GM18517 (cell line): ENCODE measurements at regions not wholly inside any gene's neighbourhood (a gene's known extent, or its start where the extent isn't known, plus 50 kb on each side); places are given as distances from the start of the nearest gene placed in this dataset.

Source experiments
- ATAC-seq: cut with Tn5 transposase; IDR thresholded peaks from one replicate; pipeline ENCODE4 v1.9.1; 2021; ENCODE audit warnings: mild to moderate bottlenecking, moderate library complexity; ENCODE audit not compliant: unreplicated experiment

DNA sequence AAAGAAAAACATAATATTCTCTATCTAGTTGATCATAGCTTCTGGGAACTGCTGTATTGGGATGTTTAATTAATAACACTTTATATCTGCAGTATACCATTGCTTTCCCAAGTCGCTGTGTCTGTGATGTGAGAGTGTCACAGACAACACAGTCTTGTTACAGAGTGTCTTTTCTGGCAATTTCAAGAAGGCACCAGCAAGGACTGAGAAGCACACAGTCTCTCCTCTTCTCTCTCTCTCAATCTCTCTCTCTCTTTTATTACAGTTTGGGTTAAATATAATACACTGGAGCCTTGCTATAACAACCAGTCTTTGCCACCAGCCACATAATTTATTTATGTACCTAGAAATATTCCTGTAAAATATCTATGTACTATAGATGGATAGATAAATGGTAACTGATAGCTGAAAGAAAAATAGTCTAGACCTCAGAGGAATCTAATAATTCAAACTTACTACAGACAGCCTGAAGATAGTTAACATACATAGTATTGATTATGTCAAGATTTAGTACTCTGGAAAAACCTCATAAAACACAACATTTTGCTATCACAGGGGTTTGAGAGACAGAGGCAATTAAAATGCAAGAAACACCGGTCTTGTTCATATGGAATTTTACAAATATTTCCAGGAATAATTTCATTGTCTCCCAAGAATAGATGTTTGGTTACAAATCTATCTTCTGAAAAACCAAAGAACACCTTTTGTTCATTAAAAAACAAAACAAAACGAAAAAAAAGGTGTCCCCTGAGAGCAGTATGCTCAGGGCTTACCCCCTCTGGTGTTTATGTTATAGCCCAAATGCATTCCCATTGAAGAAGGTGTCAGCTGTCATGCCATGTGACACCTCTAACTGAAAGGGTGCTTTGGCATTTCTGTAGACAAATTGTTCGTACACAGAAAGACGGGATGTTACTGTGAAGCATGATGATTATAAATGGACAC is 507.8 kb downstream of the TBC1D4 start:
- no peak for ATAC-seq

DNA sequence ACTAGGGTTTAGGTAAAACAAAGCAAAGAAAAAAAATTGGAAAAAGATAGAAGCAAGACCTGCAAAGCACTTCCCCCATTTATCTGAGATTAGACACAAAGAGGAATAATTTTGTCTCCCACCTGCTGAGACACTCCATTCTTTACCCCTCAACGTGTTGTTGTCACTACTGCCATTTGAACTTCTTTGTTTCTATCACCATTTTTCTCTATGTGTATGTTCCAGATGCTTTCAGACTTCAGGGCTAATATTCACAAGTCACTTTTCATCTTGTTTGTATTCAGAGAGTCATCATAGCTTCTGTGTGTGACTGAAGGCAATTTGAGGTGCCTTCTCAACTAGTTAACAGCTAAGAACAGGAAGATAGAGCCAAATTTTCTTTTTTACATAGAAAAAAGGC is 512.5 kb downstream of the TBC1D4 start:
- ATAC-seq: no peak

DNA sequence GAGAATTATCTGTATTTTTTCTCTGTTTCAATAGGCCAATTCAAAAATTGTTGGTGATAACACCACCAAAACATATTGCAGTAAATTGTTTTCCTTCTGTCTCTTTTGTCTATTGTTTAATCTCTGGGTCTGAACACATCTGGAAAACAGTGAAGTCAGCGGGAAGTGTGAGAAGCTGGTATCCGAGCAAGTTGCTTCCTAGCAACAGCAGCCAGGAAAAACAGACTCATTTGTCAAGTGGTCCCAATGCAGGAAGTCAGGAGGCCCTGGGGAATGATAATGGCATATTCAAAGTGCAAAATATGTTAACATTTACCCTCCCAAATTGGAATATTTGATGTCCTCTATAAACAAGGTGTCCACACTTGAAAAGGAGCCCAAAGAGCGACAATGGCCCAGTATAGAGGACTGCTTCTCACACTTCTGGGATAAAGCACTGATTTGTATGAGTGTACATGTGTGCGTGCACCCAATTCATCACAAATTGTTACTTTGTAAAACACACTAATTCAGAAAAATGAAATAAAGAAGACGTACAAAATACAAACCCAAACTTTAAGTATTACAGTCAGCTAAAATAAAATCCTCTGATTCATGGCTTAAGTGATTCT is 515.0 kb downstream of the TBC1D4 start:
- ATAC-seq: no peak

DNA sequence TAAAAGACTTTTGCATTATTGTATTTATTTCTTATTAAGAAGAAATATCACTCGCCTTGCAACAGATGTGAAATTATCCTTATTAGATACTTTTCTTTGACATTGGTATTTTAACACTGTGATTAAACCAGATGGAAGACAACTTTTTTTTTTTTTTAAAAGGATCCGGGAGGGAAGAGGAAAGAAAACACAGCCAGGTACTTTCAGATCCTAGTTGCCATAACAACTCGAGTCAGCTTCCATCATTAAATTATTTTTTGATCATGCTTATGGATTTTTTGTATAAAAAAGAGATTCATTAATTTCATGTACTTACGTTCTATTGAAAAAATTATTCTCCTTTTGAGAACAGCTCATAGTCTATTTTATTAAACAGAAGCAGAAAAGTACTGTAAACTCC is 515.7 kb downstream of the TBC1D4 start:
- no peak for ATAC-seq

DNA sequence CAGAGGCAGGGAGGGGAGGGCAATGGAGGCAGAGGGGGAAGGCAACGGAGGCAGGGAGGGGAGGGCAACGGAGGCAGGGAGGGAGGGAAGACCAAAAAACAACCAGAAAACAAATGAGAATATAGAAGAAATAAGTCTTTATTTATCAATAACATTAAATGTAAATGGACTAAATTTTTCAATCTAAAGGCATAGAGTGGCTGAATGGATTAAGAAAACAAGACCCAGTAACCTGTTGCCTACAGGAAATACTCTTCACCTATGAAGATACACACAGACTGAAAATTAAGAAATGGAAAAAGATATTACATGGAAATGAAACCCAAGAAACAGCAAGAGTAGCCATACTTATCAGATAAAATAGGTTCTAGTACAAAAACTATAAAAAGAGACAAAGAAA is 536.3 kb downstream of the TBC1D4 start:
- no peak for ATAC-seq

DNA sequence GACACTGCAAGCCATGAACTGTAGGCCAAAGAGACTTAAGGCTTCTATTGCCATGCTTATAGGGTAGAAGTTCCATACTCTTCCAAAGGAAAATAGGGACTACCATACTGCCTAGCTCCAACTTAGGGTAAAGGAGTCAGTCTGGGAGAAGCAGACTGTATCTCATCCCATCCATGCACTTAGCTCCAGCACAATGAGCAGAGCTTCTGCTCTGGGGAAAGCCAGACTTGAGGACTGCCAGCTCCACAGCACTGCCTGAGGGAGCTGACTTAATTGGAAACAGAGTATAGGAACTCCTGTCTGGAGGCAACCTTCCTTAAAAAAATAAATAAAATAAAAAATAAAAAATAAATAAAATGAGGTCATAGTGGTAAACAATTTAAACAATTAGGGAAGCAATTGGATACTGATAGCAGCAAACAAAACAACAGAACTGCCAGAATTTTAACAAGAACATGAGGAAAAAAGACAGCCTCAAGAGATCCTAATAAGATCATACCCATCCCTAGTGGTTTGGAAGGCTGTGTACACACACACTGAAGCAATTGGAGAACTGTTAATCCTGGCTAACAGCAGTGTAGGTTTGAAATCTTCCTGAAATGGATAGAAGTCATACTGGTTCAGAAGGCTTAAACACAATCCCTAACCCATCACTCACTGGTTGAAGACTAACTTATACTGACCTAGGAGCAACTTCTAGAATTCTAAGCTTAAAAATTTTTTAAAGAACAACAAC is 550.1 kb downstream of the TBC1D4 start:
- ATAC-seq: no peak

DNA sequence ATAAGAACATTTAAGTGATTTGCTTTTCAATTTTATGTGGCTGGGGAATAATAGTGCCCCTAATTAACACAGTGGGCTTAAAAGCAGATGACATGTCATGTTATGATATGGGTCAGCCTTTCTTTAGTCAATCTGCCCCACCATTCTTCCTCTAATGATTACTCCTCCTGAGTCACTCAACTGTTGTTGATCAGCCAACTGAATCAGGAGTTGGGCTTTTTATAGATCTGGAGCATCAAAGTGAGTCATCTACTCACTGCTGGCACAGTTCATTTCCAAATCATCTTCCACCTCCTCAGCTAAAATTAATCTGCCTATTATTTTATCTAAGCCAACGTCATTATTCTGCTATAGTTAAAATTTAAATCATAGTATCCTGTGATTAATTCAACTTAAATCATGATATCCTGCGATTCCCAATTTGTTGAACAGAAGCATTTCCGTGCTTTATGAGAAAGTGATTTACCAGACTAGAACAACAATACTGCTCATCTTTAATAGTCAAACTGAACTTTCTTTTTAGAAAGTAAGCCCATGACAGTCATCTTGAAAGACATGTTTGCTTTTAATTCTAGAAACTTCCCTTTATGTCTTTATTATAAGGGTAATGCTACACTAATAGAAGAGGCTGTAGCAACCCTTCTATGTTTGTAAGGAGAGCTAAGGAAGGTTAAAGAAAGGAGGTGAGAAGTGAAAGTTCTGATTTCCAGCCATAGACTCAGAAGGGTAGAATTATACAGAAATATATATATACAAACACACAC is 551.4 kb downstream of the TBC1D4 start:
- ATAC-seq: no peak

DNA sequence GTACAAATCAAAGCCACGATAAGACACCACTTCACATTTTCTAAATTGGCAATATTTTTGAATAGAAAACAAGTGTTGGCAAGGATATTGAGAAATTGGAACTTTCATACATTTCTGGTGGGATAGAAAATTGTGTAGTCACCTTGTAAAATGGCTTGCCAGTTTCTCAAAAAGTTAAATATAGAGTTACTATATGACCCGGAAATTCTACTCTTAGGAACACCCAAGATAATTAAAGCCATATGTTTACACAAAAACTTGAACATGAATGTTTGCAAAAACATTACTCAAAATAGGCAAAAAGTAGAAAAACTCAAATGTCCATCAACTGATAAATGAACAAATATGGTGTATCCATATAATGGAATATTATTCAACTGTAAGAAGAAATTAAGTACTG is 552.5 kb downstream of the TBC1D4 start:
- no peak for ATAC-seq

DNA sequence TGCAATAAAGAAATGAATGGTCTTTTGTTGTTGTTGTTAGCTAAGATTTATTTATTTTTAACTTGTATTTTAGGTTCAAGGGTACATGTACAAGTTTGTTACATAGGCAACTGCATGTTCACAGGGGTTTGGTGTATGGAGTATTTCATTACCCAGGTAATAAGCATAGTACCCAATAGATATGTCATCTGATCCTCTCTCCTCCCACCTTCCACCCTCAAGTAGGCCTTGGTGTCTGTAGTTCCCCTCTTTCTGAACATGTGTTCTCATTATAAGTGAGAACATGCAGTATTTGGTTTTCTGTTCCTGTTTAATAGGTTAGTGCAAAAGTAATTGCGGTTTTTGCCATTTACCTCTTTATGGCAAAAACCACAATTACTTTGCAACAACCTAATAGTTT is 554.1 kb downstream of the TBC1D4 start:
- ATAC-seq: no peak

DNA sequence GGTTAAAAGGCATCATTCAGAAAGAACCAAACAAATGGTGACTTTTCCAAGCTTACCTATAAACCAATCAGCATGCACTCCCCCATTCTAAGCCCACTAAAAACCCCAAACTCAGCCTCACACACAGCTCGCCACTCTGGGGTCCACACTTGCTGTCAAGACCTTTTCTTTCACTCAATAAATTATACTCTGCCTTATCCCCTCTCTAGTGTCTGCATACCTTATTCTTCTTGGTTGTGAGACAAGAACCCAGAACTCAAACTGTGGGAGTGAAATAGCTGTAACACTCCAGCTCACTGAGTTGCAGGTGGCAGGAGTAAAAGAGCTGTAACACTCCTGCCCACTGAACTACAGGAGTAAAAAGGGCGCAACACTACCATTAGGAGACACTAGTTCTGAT is 559.0 kb downstream of the TBC1D4 start:
- no peak for ATAC-seq

DNA sequence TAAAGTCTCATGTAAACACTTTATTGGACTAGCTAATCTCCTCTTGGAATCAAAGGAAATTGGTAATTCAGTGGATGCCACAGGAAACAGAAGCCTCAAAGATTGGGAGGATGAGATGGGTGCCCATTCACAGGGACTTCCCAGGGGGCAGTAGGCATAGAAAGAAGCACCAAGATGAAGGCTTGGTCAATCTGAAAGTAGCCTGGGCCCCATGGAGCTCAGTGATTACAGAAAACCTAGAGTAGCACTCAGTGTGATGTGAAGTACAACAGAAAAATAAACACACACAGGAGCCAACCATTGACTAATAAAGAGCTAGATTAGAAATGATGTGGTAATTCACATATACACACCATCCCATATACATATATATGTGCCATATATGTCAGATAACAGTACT is 560.6 kb downstream of the TBC1D4 start:
- no peak for ATAC-seq

DNA sequence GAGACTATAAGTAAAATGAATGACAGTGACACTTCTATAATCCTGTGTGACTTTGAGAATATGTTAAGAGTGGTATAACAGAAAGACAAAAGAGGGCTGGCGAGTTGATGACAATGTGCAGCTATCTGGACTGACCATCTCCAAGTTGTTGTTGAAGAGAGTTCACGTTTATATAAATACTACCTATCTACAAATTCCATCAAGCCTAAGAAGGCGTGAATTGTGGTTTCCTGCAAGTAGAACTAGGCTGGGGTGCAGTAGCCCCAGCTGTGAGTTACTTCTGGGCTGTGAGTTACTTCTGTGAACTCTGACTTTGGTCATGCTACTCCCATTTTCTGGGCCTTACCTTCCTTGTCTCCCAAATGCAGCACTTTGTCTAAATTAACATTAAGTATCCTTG is 561.0 kb downstream of the TBC1D4 start:
- ATAC-seq: no peak

DNA sequence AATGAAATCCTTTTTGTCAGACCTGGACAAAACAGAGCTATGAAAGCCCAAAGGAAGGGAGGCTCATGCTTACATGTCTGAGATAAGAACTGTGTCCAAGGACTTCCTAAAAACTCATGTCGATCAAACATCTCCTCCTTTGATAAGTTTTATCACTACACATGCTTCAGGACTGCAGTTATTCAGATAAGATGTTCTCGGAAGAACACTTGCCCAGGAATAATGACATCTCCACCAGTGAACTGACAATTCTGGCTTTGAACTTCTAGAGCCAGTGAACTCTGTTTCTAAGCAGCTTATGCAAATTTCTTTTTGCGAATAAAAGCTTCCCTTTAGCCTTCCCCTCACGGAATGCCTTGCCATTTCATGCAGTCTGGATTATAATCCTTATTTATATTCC is 561.6 kb downstream of the TBC1D4 start:
- no peak for ATAC-seq

DNA sequence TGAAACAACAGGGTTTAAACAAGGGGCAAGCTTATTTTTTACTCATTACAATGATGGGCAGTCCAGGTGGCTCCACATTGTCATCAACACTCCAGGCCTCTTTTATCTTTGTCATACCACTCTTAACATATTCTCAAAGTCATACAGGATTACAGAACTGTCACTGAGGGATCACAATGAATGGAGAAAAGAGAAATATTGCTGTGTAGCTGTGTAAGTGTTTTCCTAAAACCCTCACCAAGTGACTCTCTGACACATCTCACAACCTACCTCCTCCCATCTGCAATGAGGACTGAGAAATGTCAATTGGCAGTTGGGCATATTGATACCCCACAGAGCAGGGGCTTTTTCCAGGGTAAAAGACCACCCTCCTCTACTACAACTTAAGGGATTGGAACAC is 562.1 kb downstream of the TBC1D4 start:
- ATAC-seq: no peak

DNA sequence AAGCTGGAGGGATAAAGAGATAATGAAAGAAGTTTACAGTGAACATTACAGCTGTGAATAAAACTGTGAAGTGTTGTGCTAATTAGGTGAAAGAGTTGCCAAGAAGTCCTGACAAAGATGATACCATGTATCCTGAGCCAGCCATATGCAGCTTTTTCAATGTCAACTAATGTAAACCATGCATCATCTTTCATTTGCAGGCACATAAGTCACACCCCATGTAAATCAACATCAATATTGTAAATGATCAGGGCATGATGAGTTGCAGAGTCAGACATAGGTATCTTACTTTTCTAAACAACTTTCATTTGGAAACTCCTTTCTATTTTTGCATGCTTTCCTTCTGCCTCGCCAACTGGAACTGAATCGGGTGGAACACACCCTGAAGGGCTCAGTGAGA is 569.1 kb downstream of the TBC1D4 start:
- no peak for ATAC-seq

DNA sequence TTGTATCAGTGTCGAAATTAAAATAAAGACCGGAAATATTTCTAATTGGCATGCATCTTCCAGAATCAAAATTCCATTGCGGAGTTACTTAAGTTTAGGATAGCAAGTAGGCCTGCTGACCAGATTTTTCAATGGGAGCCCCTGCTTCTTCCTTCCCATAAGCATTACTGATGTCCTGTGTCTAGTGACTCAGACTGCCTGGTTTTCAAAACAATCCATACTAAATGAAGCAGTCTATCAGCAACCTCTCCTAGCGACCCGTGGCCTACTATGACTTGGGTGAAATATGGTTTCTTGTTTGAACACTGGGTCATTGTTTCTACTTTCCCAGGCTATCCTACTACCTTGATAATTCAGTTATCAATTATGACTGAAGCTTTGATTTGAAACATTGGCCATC is 571.6 kb downstream of the TBC1D4 start:
- no peak for ATAC-seq

DNA sequence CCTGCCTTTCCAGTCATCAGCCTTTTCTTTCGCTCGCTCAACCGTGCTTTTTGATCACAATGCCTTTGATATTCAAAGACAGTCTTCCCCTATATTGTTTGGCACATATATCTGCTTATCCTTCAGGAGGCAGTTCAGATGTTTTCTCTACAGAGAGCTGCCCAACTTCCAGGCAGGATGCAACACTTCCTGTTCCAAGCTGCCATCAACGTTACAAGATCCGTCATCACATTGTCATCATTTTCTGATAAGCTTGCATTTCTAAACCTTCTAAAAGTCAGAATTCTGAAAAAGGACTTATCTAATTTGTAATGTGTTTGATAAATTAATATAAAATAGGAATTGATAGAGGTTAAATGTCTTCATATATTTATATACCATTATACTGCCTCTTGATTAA is 574.2 kb downstream of the TBC1D4 start:
- no peak for ATAC-seq

DNA sequence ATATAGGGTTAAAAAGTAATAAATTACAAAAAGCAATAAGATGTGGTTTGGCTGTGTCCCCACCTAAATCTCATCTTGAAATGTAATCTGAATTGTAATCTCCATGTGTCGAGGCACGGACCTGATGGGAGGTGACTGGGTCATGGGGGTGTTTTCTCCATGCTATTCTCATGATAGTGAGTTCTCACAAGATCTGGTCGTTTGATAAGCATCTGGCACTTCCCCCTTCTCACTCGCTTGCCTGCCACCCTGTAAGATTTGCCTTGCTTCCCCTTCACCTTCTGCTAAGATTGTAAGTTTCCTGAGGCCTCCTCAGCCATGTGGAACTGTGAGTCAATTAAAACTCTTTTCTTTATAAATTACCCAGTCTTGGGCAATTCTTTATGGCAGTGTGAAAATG is 577.4 kb downstream of the TBC1D4 start:
- ATAC-seq: no peak

DNA sequence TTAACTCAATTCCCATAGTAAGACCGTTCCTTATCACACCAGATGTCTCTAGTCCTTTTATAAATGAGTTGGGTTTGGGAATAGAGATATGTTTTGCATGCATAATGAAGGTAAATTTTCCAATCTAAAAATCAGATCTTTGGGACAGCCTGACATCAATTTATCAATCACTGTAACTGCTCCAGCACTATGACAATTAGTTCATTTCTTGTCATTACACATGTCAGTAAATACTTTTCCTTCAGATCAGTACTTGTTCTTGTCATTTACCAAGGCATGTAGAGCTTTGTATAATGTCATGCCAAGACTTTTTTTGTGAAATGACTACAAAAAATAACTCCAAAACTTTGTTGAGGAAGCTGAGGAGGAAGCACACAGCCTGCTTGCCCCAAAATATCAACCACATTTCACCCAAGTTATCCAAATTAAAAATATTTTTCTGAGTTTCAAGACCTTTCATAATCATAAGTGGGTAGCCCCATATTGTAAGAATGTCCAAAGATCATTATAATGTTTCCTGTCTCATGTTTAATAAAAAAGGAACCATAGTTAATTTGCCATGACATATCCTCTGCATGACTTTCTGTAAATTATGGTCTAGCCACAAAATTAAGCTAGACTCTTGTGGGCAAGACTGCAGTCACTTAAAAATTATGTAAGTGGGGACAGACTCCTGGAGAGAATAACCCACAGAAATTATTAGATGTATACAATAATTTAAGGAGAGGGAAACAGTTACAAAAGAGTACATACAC is 586.8 kb downstream of the TBC1D4 start:
- ATAC-seq: no peak

DNA sequence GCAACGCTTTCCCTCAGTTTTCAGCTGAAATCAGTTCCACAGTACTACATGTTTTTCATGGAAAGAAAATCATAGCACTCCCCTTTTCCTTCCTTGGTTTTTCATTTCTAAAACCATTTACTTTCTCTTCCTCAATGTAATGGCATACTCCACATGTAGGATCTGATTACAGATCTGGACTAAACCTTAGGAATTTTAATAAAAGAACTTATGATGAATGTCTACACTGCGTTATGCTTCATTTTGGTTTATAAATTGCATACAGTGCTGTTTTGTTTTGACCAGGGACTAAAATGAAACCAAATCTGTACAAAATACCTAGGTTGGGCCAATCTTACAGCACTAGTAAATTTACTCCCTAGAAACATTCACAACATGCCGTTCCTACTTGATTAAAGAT is 589.9 kb downstream of the TBC1D4 start:
- ATAC-seq: no peak
